CD4-positive, alpha-beta T cell treated with Interleukin-10 for 1 hour (primary cell): ENCODE measurements at regions not wholly inside any gene's neighbourhood (a gene's known extent, or its start where the extent isn't known, plus 50 kb on each side); places are given as distances from the start of the nearest gene placed in this dataset.
A peak's percentile ranks its signal among the peaks of the same experiment; 100 is the strongest.
"Not testable (repeated sequence)": the region's sequence is repeated elsewhere in the genome, so short reads cannot be mapped to it uniquely, and the experiment has no call there.

ENCODE experiments used
- DNase-seq: peaks from one replicate; pipeline ENCODE4 v3.0.0-alpha.2; 2020

GRCh38 chr12:46516933-46517578, 144.5 kb upstream of the SLC38A2 start:
- DNase-seq = peak; percentile 19

- no peak for DNase-seq
Observed at GRCh38 chr12:46516238-46516932, 143.8 kb upstream of the SLC38A2 start.

GRCh38 chr12:46515829-46516228, 143.3 kb upstream of the SLC38A2 start:
- DNase-seq = no peak

GRCh38 chr12:46514886-46515285, 142.3 kb upstream of the SLC38A2 start:
- DNase-seq = no peak

GRCh38 chr12:46510257-46510656, 137.7 kb upstream of the SLC38A2 start:
- not testable (repeated sequence) for DNase-seq

- no peak for DNase-seq
Observed at GRCh38 chr12:46509135-46509534, 136.6 kb upstream of the SLC38A2 start.

GRCh38 chr12:46508651-46509050, 136.1 kb upstream of the SLC38A2 start:
- no peak for DNase-seq

GRCh38 chr12:46507766-46508165, 135.2 kb upstream of the SLC38A2 start:
- DNase-seq = no peak

GRCh38 chr12:46506961-46507360, 134.4 kb upstream of the SLC38A2 start:
- no peak for DNase-seq

- no peak for DNase-seq
Observed at GRCh38 chr12:46506198-46506597, 133.6 kb upstream of the SLC38A2 start.

GRCh38 chr12:46504494-46504893, 131.9 kb upstream of the SLC38A2 start:
- DNase-seq = no peak

GRCh38 chr12:46503637-46504175, 131.1 kb upstream of the SLC38A2 start:
- DNase-seq = no peak

- no peak for DNase-seq
Observed at GRCh38 chr12:46500673-46501072, 128.1 kb upstream of the SLC38A2 start.

GRCh38 chr12:46499901-46500300, 127.3 kb upstream of the SLC38A2 start:
- no peak for DNase-seq

GRCh38 chr12:46499226-46499625, 126.7 kb upstream of the SLC38A2 start:
- no peak for DNase-seq

- no peak for DNase-seq
Observed at GRCh38 chr12:46497739-46498138, 125.2 kb upstream of the SLC38A2 start.

- no peak for DNase-seq
Observed at GRCh38 chr12:46494424-46494823, 121.9 kb upstream of the SLC38A2 start.

- no peak for DNase-seq
Observed at GRCh38 chr12:46493834-46494181, 121.2 kb upstream of the SLC38A2 start.

- no peak for DNase-seq
Observed at GRCh38 chr12:46493150-46493833, 120.7 kb upstream of the SLC38A2 start.

GRCh38 chr12:46492471-46493085, 120.0 kb upstream of the SLC38A2 start:
- DNase-seq = no peak

- DNase-seq = no peak
Observed at GRCh38 chr12:46491548-46491947, 119.0 kb upstream of the SLC38A2 start.

GRCh38 chr12:46490635-46491034, 118.1 kb upstream of the SLC38A2 start:
- DNase-seq = no peak

- DNase-seq = no peak
Observed at GRCh38 chr12:46489951-46490388, 117.4 kb upstream of the SLC38A2 start.
